GM18507 (cell line): ENCODE measurements at regions not wholly inside any gene's neighbourhood (a gene's known extent, or its start where the extent isn't known, plus 50 kb on each side); places are given as distances from the start of the nearest gene placed in this dataset.
"Not testable (repeated sequence)": the region's sequence is repeated elsewhere in the genome, so short reads cannot be mapped to it uniquely, and the experiment has no call there.

Experiments
- DNase-seq: peaks from one replicate; pipeline ENCODE4 v3.0.0; 2011; ENCODE audit warnings: low read depth; ENCODE audit not compliant: insufficient read length; ENCODE audit errors: extremely low spot score
- FAIRE-seq: peaks from 2 replicates; lab custom pipeline; 2011; peaks lifted over from hg19 to GRCh38; lab: Jason Lieb, UNC

GRCh38 chr6:140806431-140806830, 1326.3 kb upstream of the GJE1 start:
- FAIRE-seq = no peak
- DNase-seq = no peak

DNA sequence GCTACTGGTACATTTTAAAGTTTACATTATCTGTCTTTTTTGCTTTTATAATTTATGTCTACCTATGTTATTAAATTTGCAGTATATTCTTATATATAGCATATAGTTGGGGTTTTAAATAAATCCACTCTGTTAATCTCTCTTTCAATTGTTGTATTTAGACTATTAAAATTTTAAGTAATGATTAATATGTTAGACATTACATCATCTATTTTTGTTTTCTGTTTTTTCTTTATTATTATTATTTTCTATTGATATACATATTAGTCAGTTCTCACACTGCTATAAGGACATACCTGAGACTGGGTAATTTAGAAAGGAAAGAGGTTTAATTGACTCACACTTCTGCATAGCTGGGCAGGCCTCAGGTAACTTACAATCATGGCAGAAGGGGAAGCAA, 1338.2 kb upstream of the GJE1 start:
- FAIRE-seq (no peak), DNase-seq (no peak)

- no peak for FAIRE-seq
- no peak for DNase-seq
These were observed 1342.6 kb upstream of the GJE1 start for GRCh38 chr6:140790109-140790508.

GRCh38 chr6:140789466-140789865, 1343.3 kb upstream of the GJE1 start:
- FAIRE-seq (no peak), DNase-seq (no peak)

DNA sequence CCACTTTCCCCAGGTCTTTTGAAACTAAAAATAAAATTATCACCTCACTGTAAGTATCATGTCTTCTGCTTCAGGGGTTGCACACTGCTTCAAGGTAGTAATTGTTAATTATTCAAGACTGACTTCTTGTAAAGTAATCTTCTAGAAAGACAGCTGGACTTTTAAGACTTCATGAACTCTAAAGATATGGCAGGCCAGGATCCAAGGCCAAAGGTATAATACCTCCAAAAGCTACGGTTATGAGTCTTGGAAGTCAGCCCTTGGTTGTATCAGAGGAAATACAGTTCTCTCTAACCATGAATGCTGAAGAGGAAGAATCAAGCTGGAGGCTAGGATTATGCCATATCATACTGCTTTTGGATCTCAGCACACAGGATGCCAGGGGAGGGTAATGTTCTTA, 1346.8 kb upstream of the GJE1 start:
- no peak for FAIRE-seq
- DNase-seq = no peak

GRCh38 chr6:140784573-140784972, 1348.2 kb upstream of the GJE1 start:
- DNase-seq (no peak), FAIRE-seq (no peak)

DNA sequence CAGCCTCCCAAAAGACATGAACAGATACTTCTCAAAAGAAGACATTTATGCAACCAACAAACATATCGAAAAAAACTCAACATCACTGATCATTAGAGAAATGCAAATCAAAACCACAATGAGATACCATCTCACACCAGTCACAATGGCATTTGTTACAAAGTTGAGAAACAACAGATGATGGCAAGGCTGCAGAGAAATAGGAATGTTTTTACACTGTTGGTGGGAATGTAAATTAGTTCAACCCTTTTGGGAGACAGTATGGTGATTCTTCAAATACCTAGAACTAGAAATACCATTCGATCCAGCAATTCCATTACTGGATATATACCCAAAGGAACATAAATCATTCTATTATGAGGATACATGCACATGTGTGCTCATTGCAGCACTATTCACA, 1349.2 kb upstream of the GJE1 start:
- DNase-seq, FAIRE-seq: not testable (repeated sequence)

GRCh38 chr6:140782941-140783340, 1349.8 kb upstream of the GJE1 start:
- FAIRE-seq = no peak
- no peak for DNase-seq

GRCh38 chr6:140779991-140780596, 1352.6 kb upstream of the GJE1 start:
- DNase-seq = no peak
- no peak for FAIRE-seq

- FAIRE-seq (no peak), DNase-seq (no peak)
These were observed 1353.4 kb upstream of the GJE1 start for GRCh38 chr6:140779341-140779740.

DNA sequence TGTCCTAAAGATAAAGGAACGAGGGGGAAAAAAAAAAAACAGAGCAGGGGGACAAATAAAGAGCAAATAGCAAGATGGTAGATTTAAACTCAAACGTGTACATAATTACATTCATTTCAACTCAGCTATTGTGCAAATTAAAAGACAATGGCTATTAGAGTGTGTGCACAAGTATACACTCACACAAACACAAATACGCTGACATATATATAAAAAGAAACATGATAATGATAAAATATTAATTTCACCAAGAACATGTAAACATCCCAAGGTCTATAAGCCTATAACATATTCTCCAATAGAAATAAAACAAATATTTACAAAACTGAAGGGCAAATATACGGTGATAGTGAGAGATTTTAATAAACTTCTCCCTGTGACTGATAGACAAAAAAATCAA, 1354.9 kb upstream of the GJE1 start:
- no peak for FAIRE-seq
- no peak for DNase-seq

- FAIRE-seq (no peak), DNase-seq (no peak)
These were observed 1357.7 kb upstream of the GJE1 start for GRCh38 chr6:140775061-140775460.

GRCh38 chr6:140774080-140774505, 1358.6 kb upstream of the GJE1 start:
- no peak for DNase-seq

GRCh38 chr6:140773276-140773675, 1359.4 kb upstream of the GJE1 start:
- FAIRE-seq (no peak), DNase-seq (no peak)

More at GRCh38 chr6:140774080-140774505, 1358.6 kb upstream of the GJE1 start:
- FAIRE-seq = peak; percentile 46

GRCh38 chr6:140772576-140772975, 1360.1 kb upstream of the GJE1 start:
- FAIRE-seq = no peak
- DNase-seq = no peak

DNA sequence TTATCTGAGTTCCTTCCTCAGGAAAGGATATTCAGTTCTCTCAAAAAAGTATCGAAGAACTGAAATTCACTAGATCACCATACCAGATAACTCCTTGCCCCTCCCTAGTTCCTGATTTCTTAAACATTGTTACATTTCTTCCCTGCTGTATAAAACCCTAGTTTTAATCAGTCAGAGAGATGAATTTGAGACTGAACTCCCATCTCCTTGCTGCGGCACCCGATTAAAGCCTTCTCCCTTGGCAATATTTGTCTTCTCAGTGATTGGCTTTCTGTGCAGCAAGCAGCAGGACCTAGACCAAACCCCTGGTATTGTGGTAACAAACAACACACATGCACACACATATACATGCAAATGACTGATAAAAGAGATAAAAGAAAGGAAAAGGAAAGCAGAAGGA, 1364.6 kb upstream of the GJE1 start:
- FAIRE-seq (no peak), DNase-seq (no peak)

DNA sequence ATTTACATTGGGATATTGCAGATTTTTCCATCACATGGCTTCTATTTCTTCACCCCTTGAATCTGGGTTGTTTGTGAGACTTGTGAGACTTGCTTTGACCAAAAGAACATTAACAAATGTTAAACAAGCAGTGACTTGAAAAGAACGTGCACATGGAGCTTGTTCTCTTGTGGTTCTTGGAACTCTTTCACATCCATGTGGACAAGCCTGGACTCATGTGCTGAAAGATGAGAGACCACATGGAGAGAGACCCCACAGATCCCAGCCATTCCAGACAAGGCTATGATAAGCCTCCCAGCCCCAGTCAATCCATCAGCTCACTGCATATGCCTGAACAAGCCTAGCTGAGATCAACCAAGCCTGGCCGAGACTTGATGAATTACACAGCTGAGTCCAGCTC, 1365.7 kb upstream of the GJE1 start:
- DNase-seq (no peak), FAIRE-seq (no peak)

DNA sequence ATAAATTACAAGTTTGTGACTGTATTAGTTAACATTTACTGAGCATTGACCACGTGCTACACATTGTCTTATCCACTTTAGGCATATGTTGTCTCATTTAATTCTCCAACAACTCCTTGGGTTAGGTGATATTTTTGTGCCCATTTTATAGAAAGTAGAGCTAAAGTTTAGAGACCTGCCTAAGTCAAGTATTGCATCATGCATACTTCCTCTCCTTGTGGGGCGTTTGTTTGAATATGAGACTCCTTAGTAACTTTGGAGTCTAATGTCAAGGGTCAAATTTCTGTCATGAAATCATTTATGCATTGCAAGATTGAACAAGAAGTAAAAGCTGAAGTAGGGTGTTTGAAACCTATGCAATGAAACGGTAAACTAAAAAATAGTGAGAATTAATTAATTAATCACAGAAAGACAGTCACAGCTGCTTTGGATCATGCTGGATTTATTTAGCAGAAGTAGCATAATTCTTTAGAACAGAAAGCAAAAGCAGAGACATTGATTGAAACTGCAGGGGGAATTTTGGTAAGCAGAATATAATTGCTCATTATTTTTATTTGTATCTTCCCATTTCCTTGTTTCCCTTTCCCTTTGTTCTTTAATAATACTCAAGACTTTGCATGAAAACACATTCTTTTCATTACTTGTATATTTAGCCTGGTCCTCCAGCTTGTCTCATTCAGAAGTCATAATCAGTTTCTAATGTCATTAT, 1374.4 kb upstream of the GJE1 start:
- no peak for FAIRE-seq
- no peak for DNase-seq

- DNase-seq (no peak), FAIRE-seq (no peak)
These were observed 1377.8 kb upstream of the CITED2 start for GRCh38 chr6:140752234-140752633.

DNA sequence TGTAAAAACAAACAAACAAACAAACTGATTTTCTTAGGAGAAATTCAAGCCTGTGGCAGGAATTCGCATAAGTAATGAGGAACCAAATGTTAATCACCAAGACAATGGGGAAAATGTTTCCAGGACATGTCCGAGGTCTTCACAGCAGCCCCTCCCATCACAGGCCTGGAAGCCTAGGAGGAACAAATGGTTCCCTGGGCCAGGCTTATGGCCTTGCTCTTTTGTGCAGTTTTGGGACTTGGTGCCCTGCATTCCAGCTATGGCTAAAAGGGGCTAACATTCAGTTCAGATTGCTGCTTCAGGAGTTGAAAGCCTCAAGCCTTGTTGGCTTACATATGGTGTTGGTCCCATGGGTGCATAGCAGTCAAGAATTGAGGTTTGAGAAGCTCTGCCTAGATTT, 1372.7 kb upstream of the CITED2 start:
- FAIRE-seq = no peak
- no peak for DNase-seq

GRCh38 chr6:140744659-140745320, 1370.3 kb upstream of the CITED2 start:
- no peak for DNase-seq
- no peak for FAIRE-seq
